Ishikawa (cell line): ENCODE measurements at regions not wholly inside any gene's neighbourhood (a gene's known extent, or its start where the extent isn't known, plus 50 kb on each side); places are given as distances from the start of the nearest gene placed in this dataset.

Experiments used
- CREB1 ChIP-seq: IDR thresholded peaks from 2 replicates; pipeline ENCODE4 v1.6.1; 2012; ENCODE audit warnings: low read depth
- EP300 ChIP-seq: IDR thresholded peaks from 2 replicates; pipeline ENCODE4 v1.6.1; 2012; ENCODE audit warnings: borderline replicate concordance
- FOXM1 ChIP-seq: IDR thresholded peaks from 2 replicates; pipeline ENCODE4 v1.6.1; 2012; ENCODE audit warnings: low read depth, borderline replicate concordance
- MAX ChIP-seq: IDR thresholded peaks from 2 replicates; pipeline ENCODE4 v1.6.1; 2012
- TAF1 ChIP-seq: IDR thresholded peaks from 2 replicates; pipeline ENCODE4 v1.6.1; 2012; ENCODE audit warnings: low read depth, mild to moderate bottlenecking

DNA sequence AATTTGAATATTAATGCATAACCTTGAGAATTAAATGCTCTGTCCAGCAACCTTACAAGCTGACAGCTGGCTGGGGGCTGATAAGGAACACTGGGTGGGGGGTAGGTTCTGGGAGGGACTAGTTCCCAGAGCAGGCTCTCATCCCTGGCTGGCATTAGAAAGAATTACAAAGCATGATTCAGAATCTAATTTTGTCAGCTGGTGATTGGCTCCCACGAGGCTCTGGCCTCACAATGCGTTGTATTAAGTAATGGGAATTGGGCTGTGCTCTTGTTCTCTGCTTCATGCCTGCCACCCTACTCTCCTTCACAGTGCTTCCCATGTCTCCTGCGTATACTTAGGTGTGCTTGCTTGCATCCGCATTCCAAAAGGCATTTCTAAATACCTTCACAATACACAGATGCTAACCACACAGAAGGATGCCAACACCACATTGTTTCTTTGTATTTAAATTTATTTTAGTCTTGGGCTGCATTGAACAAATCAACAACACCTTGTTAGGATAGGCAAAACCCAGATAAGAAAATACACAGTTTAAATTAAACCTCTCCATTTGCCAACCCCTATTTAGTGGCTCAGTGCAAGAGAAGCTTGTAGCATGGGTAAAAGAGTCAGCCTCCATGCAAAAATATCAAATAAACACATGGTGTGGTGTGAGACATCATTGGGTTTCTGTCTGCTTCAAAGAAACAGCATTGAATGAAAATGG lies 434.5 kb upstream of the JAG1 start:
- TF ChIP-seq EP300 = no peak
- no peak for TF ChIP-seq FOXM1
- TF ChIP-seq MAX = no peak
- no peak for TF ChIP-seq TAF1
- TF ChIP-seq CREB1 = no peak
